ENCODE measurements at regions not wholly inside any gene's neighbourhood (a gene's known extent, or its start where the extent isn't known, plus 50 kb on each side); places are given as distances from the start of the nearest gene placed in this dataset.

DNA sequence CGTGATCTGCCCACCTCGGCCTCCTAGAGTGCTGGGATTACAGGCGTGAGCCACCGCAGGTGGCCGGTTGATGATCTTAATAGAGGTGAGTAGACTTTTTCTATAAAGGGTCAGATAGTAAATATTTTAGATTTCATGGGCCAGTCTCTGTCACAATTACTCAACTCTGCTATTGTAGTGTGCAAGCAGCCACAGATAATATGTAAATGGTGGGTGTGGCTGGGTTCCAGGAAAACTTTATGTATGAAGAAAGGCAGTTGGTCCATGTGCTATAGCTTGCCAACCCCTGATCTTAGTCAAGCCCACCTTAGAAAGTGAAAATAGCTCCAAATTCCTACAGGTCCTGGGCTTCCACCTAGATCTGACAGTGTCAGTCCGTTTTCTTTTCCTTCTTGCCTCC is 94.9 kb upstream of the PMFBP1 start:
- Histone ChIP-seq H3K27me3 (replicated peaks; ENCODE audit: control insufficient read depth, insufficient read depth, low read length) (no peaks in the 10 kb centered on the region), H3K36me3 (ENCODE audit: control insufficient read depth, insufficient read depth, low read length, severe bottlenecking) (no peaks in the 10 kb centered on the region), H3K9me3 (ENCODE audit: control insufficient read depth, low read length) (no peaks in the 10 kb centered on the region), H3K4me1 (ENCODE audit: control insufficient read depth, insufficient read depth, low read length) (peaks cover 13% of the 10 kb centered on the region), H3K4me3 (ENCODE audit: low read length) (no peak overlapping the region), H3K9ac (ENCODE audit: low read length) (no peak overlapping the region)
- DNase-seq (ENCODE audit: low read depth) = no peak

DNA sequence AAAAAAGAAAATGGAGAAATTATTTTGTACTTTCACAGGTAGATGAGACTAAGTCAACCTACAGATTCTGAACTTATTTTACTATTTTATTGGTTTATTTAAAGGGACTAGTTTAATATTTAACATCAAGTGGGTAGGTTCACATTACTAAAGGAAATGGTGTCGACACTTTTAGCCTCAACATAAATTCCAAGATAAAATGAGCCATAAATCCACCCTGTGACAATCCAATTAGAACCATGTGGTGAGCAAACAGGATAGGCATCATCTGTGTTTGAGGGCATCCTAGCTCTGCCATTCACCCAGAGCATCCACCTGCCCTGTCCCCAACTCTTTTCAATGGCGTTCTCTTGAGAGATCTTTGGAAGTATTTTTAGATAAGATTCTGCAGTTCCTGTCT is 92.8 kb upstream of the PMFBP1 start:
- Histone ChIP-seq H3K9ac (ENCODE audit: low read length) (no peak overlapping the region), H3K4me1 (ENCODE audit: control insufficient read depth, insufficient read depth, low read length) (peaks cover under 1% of the 10 kb centered on the region), H3K9me3 (ENCODE audit: control insufficient read depth, low read length) (no peaks in the 10 kb centered on the region), H3K4me3 (ENCODE audit: low read length) (no peak overlapping the region), H3K36me3 (ENCODE audit: control insufficient read depth, insufficient read depth, low read length, severe bottlenecking) (no peaks in the 10 kb centered on the region), H3K27me3 (replicated peaks; ENCODE audit: control insufficient read depth, insufficient read depth, low read length) (no peaks in the 10 kb centered on the region)
- no peak for DNase-seq (ENCODE audit: low read depth)

DNA sequence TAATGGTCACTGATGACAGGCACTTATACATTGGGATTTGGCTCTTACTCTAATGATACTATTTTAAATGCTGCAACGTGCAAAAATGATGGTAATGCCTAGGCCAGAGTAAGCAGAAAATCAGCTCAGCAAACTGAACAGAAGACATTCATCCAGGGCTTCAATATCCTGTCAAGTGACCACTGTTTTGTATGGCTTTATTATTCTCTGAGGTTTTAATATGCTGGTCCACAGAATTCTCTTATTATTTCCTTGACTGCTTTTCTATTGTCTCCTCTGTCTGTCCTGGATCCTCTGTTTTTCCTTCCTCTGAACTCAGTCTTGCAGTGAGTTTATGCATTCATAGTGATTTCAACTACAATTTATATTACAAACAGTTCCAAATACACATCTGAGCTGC is 90.8 kb upstream of the PMFBP1 start:
- Histone ChIP-seq H3K4me3 (ENCODE audit: low read length) (no peak overlapping the region), H3K4me1 (ENCODE audit: control insufficient read depth, insufficient read depth, low read length) (no peaks in the 10 kb centered on the region), H3K36me3 (ENCODE audit: control insufficient read depth, insufficient read depth, low read length, severe bottlenecking) (no peaks in the 10 kb centered on the region), H3K9ac (ENCODE audit: low read length) (no peak overlapping the region), H3K27me3 (replicated peaks; ENCODE audit: control insufficient read depth, insufficient read depth, low read length) (no peaks in the 10 kb centered on the region), H3K9me3 (ENCODE audit: control insufficient read depth, low read length) (no peaks in the 10 kb centered on the region)
- DNase-seq (ENCODE audit: low read depth) = no peak

DNA sequence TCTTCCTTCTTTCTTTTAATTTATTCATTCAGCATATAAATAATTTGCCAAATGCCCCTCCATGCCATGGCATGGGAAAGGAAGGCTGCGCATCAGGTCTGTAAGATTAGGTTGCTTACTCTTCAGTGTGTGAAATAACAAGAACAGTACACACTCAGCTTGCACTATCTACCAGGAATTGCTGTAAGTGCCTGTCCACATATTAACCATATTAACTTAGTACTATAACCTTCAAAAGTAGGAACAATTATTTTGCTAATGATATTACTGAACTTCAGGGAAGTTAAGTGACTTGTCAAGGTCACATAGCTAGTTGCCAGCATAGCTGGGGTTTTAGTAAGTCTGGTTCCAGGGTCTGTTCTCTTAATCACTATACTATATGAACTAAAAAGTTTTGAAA is 89.2 kb upstream of the PMFBP1 start:
- DNase-seq (ENCODE audit: low read depth) = no peak
- Histone ChIP-seq H3K9ac (ENCODE audit: low read length) (no peak overlapping the region), H3K36me3 (ENCODE audit: control insufficient read depth, insufficient read depth, low read length, severe bottlenecking) (no peaks in the 10 kb centered on the region), H3K27me3 (replicated peaks; ENCODE audit: control insufficient read depth, insufficient read depth, low read length) (no peaks in the 10 kb centered on the region), H3K4me1 (ENCODE audit: control insufficient read depth, insufficient read depth, low read length) (peaks cover 11% of the 10 kb centered on the region), H3K4me3 (ENCODE audit: low read length) (no peak overlapping the region), H3K9me3 (ENCODE audit: control insufficient read depth, low read length) (no peaks in the 10 kb centered on the region)

DNA sequence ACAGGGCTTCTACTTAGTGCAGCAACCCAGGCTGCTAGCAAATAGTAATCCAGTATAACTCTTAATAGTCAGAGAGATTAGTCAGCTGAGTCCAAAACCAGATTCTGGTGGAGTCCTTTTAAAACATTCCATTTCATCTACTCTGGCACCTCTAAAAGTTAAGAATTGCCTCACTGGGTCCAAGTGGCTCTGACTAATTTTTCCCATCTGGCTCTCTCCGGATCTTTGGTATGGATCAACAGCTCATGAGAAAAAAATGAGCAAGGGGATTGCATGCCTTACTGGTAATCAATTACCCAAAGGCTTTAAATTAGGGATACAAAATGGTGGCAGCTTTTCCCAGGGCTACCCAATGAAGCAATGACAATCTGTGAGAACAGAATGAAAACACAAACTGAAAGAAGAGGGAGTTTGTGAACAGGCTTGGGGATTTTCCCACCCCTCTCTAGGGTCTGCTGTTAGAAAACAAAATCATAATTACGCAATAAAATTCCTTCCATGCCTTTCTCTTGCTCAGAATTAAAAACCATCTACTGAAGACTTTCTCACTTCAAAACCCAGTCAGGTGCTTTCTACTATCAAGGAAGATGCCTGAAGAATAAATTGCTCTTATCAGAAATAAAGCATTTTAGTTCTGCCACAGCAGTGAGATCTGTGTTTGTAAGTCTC is 84.6 kb upstream of the PMFBP1 start:
- peak overlapping the region; percentile 68 for H3K4me3 ChIP-seq (ENCODE audit: low read length)
- H3K9ac ChIP-seq (ENCODE audit: low read length) = peak overlapping the region; percentile 84
- DNase-seq (ENCODE audit: low read depth) = peak; percentile 74
- peaks cover 22% of the 10 kb centered on the region for H3K4me1 ChIP-seq (ENCODE audit: control insufficient read depth, insufficient read depth, low read length)
- H3K9me3 ChIP-seq (ENCODE audit: control insufficient read depth, low read length) = no peaks in the 10 kb centered on the region
- H3K36me3 ChIP-seq (ENCODE audit: control insufficient read depth, insufficient read depth, low read length, severe bottlenecking) = no peaks in the 10 kb centered on the region
- no peaks in the 10 kb centered on the region for H3K27me3 ChIP-seq (replicated peaks; ENCODE audit: control insufficient read depth, insufficient read depth, low read length)

DNA sequence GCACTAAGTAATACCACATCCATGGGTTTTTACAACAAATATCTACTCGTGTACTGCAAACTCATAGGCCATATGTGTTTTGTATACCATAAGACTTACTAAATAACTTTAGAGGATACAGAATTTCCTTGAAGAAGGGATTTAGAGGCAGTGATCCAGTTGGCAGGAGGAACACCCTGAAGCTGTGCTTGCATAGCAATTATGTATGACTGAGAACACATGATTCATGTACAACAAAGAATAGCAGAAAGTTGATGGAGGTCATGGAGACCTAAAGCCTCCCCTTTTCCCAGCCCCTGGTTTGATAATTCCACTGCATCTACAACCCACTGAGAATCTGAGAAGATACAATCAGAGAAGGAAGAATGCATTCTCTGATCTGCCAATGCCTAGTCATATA is 83.8 kb upstream of the PMFBP1 start:
- Histone ChIP-seq H3K36me3 (ENCODE audit: control insufficient read depth, insufficient read depth, low read length, severe bottlenecking) (no peaks in the 10 kb centered on the region), H3K4me3 (ENCODE audit: low read length) (peak overlapping the region; percentile 68), H3K4me1 (ENCODE audit: control insufficient read depth, insufficient read depth, low read length) (peaks cover 22% of the 10 kb centered on the region), H3K9me3 (ENCODE audit: control insufficient read depth, low read length) (no peaks in the 10 kb centered on the region), H3K27me3 (replicated peaks; ENCODE audit: control insufficient read depth, insufficient read depth, low read length) (no peaks in the 10 kb centered on the region), H3K9ac (ENCODE audit: low read length) (peak overlapping the region; percentile 84)
- peak; percentile 12 for DNase-seq (ENCODE audit: low read depth)

DNA sequence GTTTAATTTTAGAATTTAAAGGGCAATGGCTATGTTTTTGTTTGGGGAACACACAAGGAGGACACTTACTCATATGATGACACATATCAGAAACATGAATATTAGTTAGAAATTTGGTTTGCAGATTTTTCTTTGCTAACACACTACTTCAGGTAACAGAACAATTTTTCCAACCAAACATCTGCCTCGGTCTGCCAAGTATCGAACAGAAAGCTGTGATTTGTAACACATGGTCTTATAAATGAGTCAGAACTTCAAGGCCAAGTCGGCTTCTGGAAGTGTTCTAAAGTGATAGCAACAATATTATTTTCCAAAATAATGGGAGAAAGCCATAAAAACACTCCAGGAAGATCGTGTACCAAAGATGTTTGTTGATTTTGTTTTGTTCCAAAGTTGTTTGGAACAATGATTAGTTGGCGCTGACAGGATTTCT is 75.9 kb upstream of the PMFBP1 start:
- no peaks in the 10 kb centered on the region for H3K9me3 ChIP-seq (ENCODE audit: control insufficient read depth, low read length)
- H3K27me3 ChIP-seq (replicated peaks; ENCODE audit: control insufficient read depth, insufficient read depth, low read length) = no peaks in the 10 kb centered on the region
- H3K36me3 ChIP-seq (ENCODE audit: control insufficient read depth, insufficient read depth, low read length, severe bottlenecking) = no peaks in the 10 kb centered on the region
- peaks cover 24% of the 10 kb centered on the region for H3K4me1 ChIP-seq (ENCODE audit: control insufficient read depth, insufficient read depth, low read length)
- peak overlapping the region; percentile 57 for H3K4me3 ChIP-seq (ENCODE audit: low read length)
- peak; percentile 29 for DNase-seq (ENCODE audit: low read depth)
- peak overlapping the region; percentile 52 for H3K9ac ChIP-seq (ENCODE audit: low read length)

DNA sequence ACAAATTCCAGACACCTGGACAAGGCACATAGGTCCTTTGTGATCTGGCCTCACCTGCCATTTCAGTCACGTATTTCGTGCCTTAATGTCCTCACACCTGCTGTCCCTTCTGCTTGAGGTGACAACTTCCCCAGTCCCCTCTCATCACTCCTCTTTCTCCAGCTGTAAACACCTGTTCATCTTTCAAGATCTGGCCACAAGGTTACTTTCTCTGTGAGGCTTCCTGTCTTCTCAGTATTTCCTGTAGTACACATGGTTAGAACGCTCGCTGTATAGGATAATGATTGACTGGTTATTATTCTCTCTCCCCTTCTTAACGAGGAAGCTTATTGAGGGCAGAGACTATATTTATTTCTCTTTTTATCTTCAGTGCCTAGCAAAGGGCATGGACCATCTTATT is 74.5 kb upstream of the PMFBP1 start:
- Histone ChIP-seq H3K9ac (ENCODE audit: low read length) (peak overlapping the region; percentile 52), H3K4me3 (ENCODE audit: low read length) (no peak overlapping the region), H3K27me3 (replicated peaks; ENCODE audit: control insufficient read depth, insufficient read depth, low read length) (no peaks in the 10 kb centered on the region), H3K4me1 (ENCODE audit: control insufficient read depth, insufficient read depth, low read length) (peaks cover 24% of the 10 kb centered on the region), H3K9me3 (ENCODE audit: control insufficient read depth, low read length) (no peaks in the 10 kb centered on the region), H3K36me3 (ENCODE audit: control insufficient read depth, insufficient read depth, low read length, severe bottlenecking) (no peaks in the 10 kb centered on the region)
- no peak for DNase-seq (ENCODE audit: low read depth)

DNA sequence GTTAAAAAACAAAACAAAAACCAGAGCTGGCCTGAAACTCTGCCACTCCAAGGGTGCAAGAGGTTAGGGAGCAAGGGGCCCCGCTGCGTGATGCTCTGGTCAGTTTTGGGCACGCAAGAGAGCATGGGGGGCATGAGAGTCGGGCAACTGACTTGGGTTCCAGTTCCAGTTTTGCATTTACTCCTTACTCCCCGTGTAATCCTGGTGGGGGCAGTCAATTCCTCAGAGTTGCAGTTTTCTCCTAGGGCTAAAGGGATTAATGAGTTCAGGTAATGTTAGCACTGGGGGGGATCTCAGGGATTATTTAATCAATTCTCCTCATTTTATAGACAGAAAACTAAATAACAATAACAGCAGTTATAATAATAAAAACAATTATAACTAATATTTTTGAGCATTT is 72.9 kb upstream of the PMFBP1 start:
- Histone ChIP-seq H3K27me3 (replicated peaks; ENCODE audit: control insufficient read depth, insufficient read depth, low read length) (no peaks in the 10 kb centered on the region), H3K9ac (ENCODE audit: low read length) (no peak overlapping the region), H3K4me3 (ENCODE audit: low read length) (no peak overlapping the region), H3K4me1 (ENCODE audit: control insufficient read depth, insufficient read depth, low read length) (peaks cover 24% of the 10 kb centered on the region), H3K9me3 (ENCODE audit: control insufficient read depth, low read length) (no peaks in the 10 kb centered on the region), H3K36me3 (ENCODE audit: control insufficient read depth, insufficient read depth, low read length, severe bottlenecking) (no peaks in the 10 kb centered on the region)
- DNase-seq (ENCODE audit: low read depth) = no peak

DNA sequence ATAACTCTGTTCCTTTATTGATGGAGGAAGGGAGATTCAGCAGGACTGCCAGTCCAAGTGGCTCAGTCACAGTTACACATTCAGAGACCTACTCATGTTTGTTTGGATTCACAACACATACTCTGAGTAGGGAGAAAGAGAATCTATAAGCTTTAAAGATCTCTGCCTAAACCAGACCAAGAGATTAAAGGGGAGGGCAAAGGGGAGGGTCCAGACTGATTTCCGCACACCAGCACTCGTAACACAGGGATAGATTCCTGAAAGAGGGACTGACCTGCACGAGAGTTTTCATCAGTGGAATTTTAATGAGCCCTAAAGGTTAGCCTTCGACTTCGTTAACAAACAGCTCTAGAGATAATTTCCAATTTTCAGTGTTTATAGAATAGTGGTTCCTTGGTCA is 71.7 kb upstream of the PMFBP1 start:
- Histone ChIP-seq H3K4me3 (ENCODE audit: low read length) (no peak overlapping the region), H3K4me1 (ENCODE audit: control insufficient read depth, insufficient read depth, low read length) (peaks cover 19% of the 10 kb centered on the region), H3K27me3 (replicated peaks; ENCODE audit: control insufficient read depth, insufficient read depth, low read length) (no peaks in the 10 kb centered on the region), H3K9ac (ENCODE audit: low read length) (no peak overlapping the region), H3K36me3 (ENCODE audit: control insufficient read depth, insufficient read depth, low read length, severe bottlenecking) (no peaks in the 10 kb centered on the region), H3K9me3 (ENCODE audit: control insufficient read depth, low read length) (no peaks in the 10 kb centered on the region)
- no peak for DNase-seq (ENCODE audit: low read depth)

DNA sequence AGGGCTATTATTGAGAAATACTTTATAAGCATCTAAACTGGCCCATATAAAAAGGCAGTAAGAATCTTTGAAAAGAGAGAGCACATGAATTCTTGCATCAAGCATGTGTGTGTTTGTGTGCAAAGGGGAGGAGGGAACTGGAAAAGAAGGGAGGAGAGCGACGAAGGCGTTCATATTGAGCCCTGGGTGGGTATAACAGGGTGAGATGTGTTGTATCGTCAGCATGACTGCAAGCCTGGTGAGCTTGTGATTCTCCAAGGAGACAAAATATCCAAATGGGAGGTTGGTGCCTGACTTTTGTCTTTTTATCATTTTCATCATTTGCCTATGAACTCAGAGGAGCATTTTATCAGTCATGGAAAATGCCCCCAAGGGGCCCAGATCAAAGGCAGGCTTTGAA is 70.8 kb upstream of the PMFBP1 start:
- Histone ChIP-seq H3K9ac (ENCODE audit: low read length) (no peak overlapping the region), H3K4me1 (ENCODE audit: control insufficient read depth, insufficient read depth, low read length) (peaks cover 11% of the 10 kb centered on the region), H3K4me3 (ENCODE audit: low read length) (no peak overlapping the region), H3K9me3 (ENCODE audit: control insufficient read depth, low read length) (no peaks in the 10 kb centered on the region), H3K36me3 (ENCODE audit: control insufficient read depth, insufficient read depth, low read length, severe bottlenecking) (no peaks in the 10 kb centered on the region), H3K27me3 (replicated peaks; ENCODE audit: control insufficient read depth, insufficient read depth, low read length) (no peaks in the 10 kb centered on the region)
- DNase-seq (ENCODE audit: low read depth) = no peak

DNA sequence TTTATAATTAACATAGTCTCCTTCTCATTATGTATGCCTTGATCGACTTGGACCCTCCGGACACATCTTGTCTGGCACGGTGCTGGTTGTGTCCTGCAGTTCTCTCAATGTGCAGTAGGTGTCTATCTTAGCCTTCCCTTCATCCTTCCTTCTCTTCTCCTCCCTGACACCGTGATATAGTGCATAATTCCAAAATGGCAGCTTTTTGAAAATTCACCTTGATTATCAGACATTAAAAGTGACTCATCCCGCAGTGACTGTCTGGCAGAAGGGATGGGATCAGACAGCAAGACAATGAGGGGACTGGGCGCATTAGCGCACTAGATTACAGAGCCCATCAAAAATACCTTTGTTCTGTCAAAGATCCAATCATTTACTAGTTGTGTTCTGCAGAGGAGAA is 70.0 kb upstream of the PMFBP1 start:
- H3K9ac ChIP-seq (ENCODE audit: low read length) = no peak overlapping the region
- H3K4me3 ChIP-seq (ENCODE audit: low read length) = no peak overlapping the region
- H3K4me1 ChIP-seq (ENCODE audit: control insufficient read depth, insufficient read depth, low read length) = peaks cover 2% of the 10 kb centered on the region
- H3K36me3 ChIP-seq (ENCODE audit: control insufficient read depth, insufficient read depth, low read length, severe bottlenecking) = no peaks in the 10 kb centered on the region
- H3K9me3 ChIP-seq (ENCODE audit: control insufficient read depth, low read length) = no peaks in the 10 kb centered on the region
- peak; percentile 80 for DNase-seq (ENCODE audit: low read depth)
- H3K27me3 ChIP-seq (replicated peaks; ENCODE audit: control insufficient read depth, insufficient read depth, low read length) = no peaks in the 10 kb centered on the region
